Caco-2 (cell line): ENCODE measurements at regions not wholly inside any gene's neighbourhood (a gene's known extent, or its start where the extent isn't known, plus 50 kb on each side); places are given as distances from the start of the nearest gene placed in this dataset.

Experiments used
- BruUV-seq: library from RNA; stranded (reverse); fragments of 400-500 nt; replicated peaks from 2 replicates; lab custom pipeline; 2021; lab: Mats Ljungman, UMichigan
- CTCF ChIA-PET: fragments of 300-600 bp; sonication (Branson Sonifier 250); formaldehyde crosslinking; loops from one replicate; lab custom pipeline; 2022; ENCODE audit warnings: antibody characterized with exemption; lab: Charles Lee
- POLR2A ChIA-PET: fragments of 300-600 bp; sonication (Branson Sonifier 250); formaldehyde crosslinking; loops from one replicate; lab custom pipeline; 2022; ENCODE audit warnings: antibody characterized with exemption; lab: Charles Lee
- DNase-seq, 2 experiments: peaks; one replicate each; pipeline versions ENCODE4 v3.0.0 to v3.0.0-alpha.2; 2020 to 2022
- H3K27me3 ChIP-seq: replicated peaks from 2 replicates; pipeline ENCODE4 v1.6.0; 2011; ENCODE audit warnings: low read length; ENCODE audit not compliant: control insufficient read depth, insufficient read depth
- H3K36me3 ChIP-seq: 2 replicates; pipeline ENCODE4 v1.5.1; 2011; ENCODE audit warnings: low read length; ENCODE audit not compliant: control insufficient read depth, insufficient read depth
- H3K4me1 ChIP-seq: fragments of 250-450 bp; sonication (Bioruptor Pico); 2 replicates; pipeline ENCODE4 v1.5.1; 2020; ENCODE audit warnings: mild to moderate bottlenecking
- H3K4me3 ChIP-seq: 2 replicates; pipeline ENCODE4 v1.5.1; 2011; ENCODE audit warnings: low read depth, mild to moderate bottlenecking, control low read depth, low read length
- H3K9me3 ChIP-seq: fragments of 250-450 bp; sonication (Bioruptor Pico); 2 replicates; pipeline ENCODE4 v1.5.1; 2020; ENCODE audit warnings: mild to moderate bottlenecking, moderate library complexity
- H3K27ac Mint-ChIP-seq: one replicate; pipeline ENCODE4 v1.8.0; 2022; ENCODE audit warnings: mixed read lengths; ENCODE audit not compliant: unreplicated experiment
- H3K27me3 Mint-ChIP-seq: one replicate; pipeline ENCODE4 v1.8.0; 2022; ENCODE audit warnings: mixed read lengths; ENCODE audit not compliant: insufficient read depth, unreplicated experiment
- H3K36me3 Mint-ChIP-seq: one replicate; pipeline ENCODE4 v1.8.0; 2022; ENCODE audit warnings: mild to moderate bottlenecking, mixed read lengths; ENCODE audit not compliant: insufficient read depth, unreplicated experiment
- H3K4me1 Mint-ChIP-seq: one replicate; pipeline ENCODE4 v1.8.0; 2022; ENCODE audit warnings: low read depth, mixed read lengths; ENCODE audit not compliant: unreplicated experiment
- H3K4me3 Mint-ChIP-seq: one replicate; pipeline ENCODE4 v1.8.0; 2022; ENCODE audit warnings: mild to moderate bottlenecking, moderate library complexity, mixed read lengths; ENCODE audit not compliant: unreplicated experiment
- H3K9me3 Mint-ChIP-seq: one replicate; pipeline ENCODE4 v1.8.0; 2022; ENCODE audit warnings: mixed read lengths; ENCODE audit not compliant: unreplicated experiment
- CTCF ChIP-seq, 2 experiments: fragments of 200-600 bp in 1 of 2; IDR thresholded peaks; 1 replicate in 1 of 2; 2 replicates in 1 of 2; pipeline versions ENCODE4 v1.5.1 to v1.8.0; 2011 to 2022; ENCODE audit warnings: antibody characterized with exemption in 1 of 2, control low read depth in 1 of 2, inconsistent platforms in 1 of 2, low read depth in 1 of 2, low read length in 1 of 2, mild to moderate bottlenecking in 1 of 2, moderate library complexity in 1 of 2; ENCODE audit not compliant: insufficient read depth in 1 of 2, severe bottlenecking in 1 of 2, unreplicated experiment in 1 of 2
- intact Hi-C: fragments of 100-400 bp; cut with micrococcal nuclease; formaldehyde crosslinking; loops from one replicate; pipeline ENCODE4 v1.10.0; 2022; ENCODE audit not compliant: unreplicated experiment

- BruUV-seq = no TSS peak
- Histone ChIP-seq H3K27me3 (no peaks in the 10 kb centered on the region; the same call in 1 of the 2 replicates), H3K4me1 (no peaks in the 10 kb centered on the region), H3K4me3 (no peak overlapping the region), H3K9me3 (no peaks in the 10 kb centered on the region), H3K36me3 (no peaks in the 10 kb centered on the region)
- no peak for TF ChIP-seq CTCF (IDR thresholded peaks at IDR 0.05; ENCODE audit: insufficient read depth in 1 of 2, low read depth in 1 of 2, low read length in 1 of 2, severe bottlenecking in 1 of 2, unreplicated experiment in 1 of 2)
- CTCF ChIA-PET = no interaction called here
- Mint-ChIP-seq H3K36me3 (no peaks in the 10 kb centered on the region), H3K27ac (no peak overlapping the region), H3K4me1 (no peaks in the 10 kb centered on the region), H3K27me3 (peaks cover 19% of the 10 kb centered on the region), H3K9me3 (no peaks in the 10 kb centered on the region), H3K4me3 (no peak overlapping the region)
- intact Hi-C loops = no loop called here
- POLR2A ChIA-PET = no interaction called here
- peak in 1 of 2 experiments; percentile 58 for DNase-seq
Observed at GRCh38 chr11:109864151-109864661, 229.0 kb upstream of the ZC3H12C start.

- no peak overlapping the region for H3K4me3 ChIP-seq
- intact Hi-C loops = no loop called here
- peaks cover 19% of the 10 kb centered on the region for H3K27me3 Mint-ChIP-seq
- no peak for TF ChIP-seq CTCF (IDR thresholded peaks at IDR 0.05; ENCODE audit: insufficient read depth in 1 of 2, low read depth in 1 of 2, low read length in 1 of 2, severe bottlenecking in 1 of 2, unreplicated experiment in 1 of 2)
- no peaks in the 10 kb centered on the region for H3K36me3 ChIP-seq
- no peaks in the 10 kb centered on the region for H3K4me1 Mint-ChIP-seq
- no peaks in the 10 kb centered on the region for H3K9me3 ChIP-seq
- DNase-seq = no peak
- no peaks in the 10 kb centered on the region for H3K9me3 Mint-ChIP-seq
- H3K4me1 ChIP-seq = no peaks in the 10 kb centered on the region
- BruUV-seq = no TSS peak
- no peaks in the 10 kb centered on the region; the same call in 1 of the 2 replicates for H3K27me3 ChIP-seq
- no peak overlapping the region for H3K27ac Mint-ChIP-seq
- ChIA-PET CTCF (interaction anchor here (0.6 kb wide), 1 partner anchor 530 kb away, joined by 6 read pairs; no protein-coding TSS in a partner anchor), POLR2A (no interaction called here)
- no peaks in the 10 kb centered on the region for H3K36me3 Mint-ChIP-seq
- H3K4me3 Mint-ChIP-seq = no peak overlapping the region
Observed at GRCh38 chr11:109864834-109865547, 228.2 kb upstream of the ZC3H12C start.

DNA sequence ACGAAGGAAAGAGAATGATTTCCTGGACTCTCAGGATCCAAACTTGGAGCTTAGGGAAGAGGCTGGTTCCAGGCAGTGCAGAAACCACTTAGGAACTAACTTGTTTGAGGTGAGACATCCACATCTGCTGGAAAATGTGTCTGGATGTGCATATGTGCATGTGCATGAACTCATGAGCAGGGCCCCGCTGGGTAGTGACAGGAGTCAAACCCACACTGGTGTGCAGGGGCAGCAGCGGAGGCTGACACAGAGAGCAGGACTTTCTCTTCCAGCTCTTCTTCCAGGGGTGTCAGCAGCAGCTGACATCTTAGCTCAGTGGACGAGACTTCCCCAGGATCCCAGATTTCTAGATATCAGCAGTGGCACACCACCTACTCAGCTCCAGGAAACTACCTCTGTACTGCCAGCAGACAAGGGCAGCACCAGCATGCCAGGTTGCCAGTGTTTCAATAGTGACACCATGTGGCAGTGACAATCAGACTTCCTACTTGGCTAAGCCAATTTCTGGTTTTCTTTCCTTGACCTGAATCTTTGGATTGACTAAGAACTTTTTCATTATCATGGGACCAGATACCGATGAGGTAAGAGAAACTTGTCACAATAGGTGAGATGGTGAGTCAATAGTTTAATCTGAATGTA lies 227.5 kb upstream of the ZC3H12C start:
- H3K36me3 Mint-ChIP-seq = no peaks in the 10 kb centered on the region
- Histone ChIP-seq H3K4me3 (no peak overlapping the region), H3K36me3 (no peaks in the 10 kb centered on the region), H3K9me3 (no peaks in the 10 kb centered on the region), H3K4me1 (no peaks in the 10 kb centered on the region), H3K27me3 (no peaks in the 10 kb centered on the region; the same call in 1 of the 2 replicates)
- DNase-seq = no peak
- H3K27me3 Mint-ChIP-seq = peaks cover 19% of the 10 kb centered on the region
- no peak overlapping the region for H3K27ac Mint-ChIP-seq
- no TSS peak for BruUV-seq
- peak in 1 of 2 experiments; percentile 20 for TF ChIP-seq CTCF (IDR thresholded peaks at IDR 0.05; ENCODE audit: insufficient read depth in 1 of 2, low read depth in 1 of 2, low read length in 1 of 2, severe bottlenecking in 1 of 2, unreplicated experiment in 1 of 2)
- intact Hi-C loops = no loop called here
- H3K4me3 Mint-ChIP-seq = no peak overlapping the region
- no peaks in the 10 kb centered on the region for H3K4me1 Mint-ChIP-seq
- no peaks in the 10 kb centered on the region for H3K9me3 Mint-ChIP-seq
- ChIA-PET CTCF (interaction anchor here (0.6 kb wide), 1 partner anchor 531 kb away, joined by 6 read pairs; no protein-coding TSS in a partner anchor), POLR2A (no interaction called here)
